ENCODE measurements at regions not wholly inside any gene's neighbourhood (a gene's known extent, or its start where the extent isn't known, plus 50 kb on each side); places are given as distances from the start of the nearest gene placed in this dataset.
"Not testable (repeated sequence)": the region's sequence is repeated elsewhere in the genome, so short reads cannot be mapped to it uniquely, and the experiment has no call there.

GRCh38 chr3:75914741-75915140, 129.4 kb upstream of the ZNF717 start:
- not testable (repeated sequence) for TF ChIP-seq ATF2 (IDR thresholded peaks at IDR 0.05; ENCODE audit: low read length); CTCF (IDR thresholded peaks at IDR 0.05; ENCODE audit: control extremely low read depth in 1 of 3, insufficient read depth in 1 of 3, low read depth in 1 of 3, low read length in 3 of 3); POLR2AphosphoS5 (IDR thresholded peaks at IDR 0.05; ENCODE audit: low read depth, low read length); RFX5 (IDR thresholded peaks at IDR 0.05; ENCODE audit: borderline replicate concordance, low read depth, low read length); POLR2A (IDR thresholded peaks at IDR 0.05; ENCODE audit: control extremely low read depth in 1 of 2, low read depth in 2 of 2, low read length in 2 of 2); SIN3A (conservative IDR thresholded peaks at IDR 0.05 in 1 of 2, IDR thresholded peaks at IDR 0.05 in 1 of 2; ENCODE audit: low read depth in 1 of 2, low read length in 2 of 2); E2F6 (IDR thresholded peaks at IDR 0.05); HDAC6 (IDR thresholded peaks at IDR 0.05; ENCODE audit: low read depth, low read length); BACH1 (IDR thresholded peaks at IDR 0.05; ENCODE audit: low read length); JUND (IDR thresholded peaks at IDR 0.05; ENCODE audit: low read length); JUN (IDR thresholded peaks at IDR 0.05; ENCODE audit: low read depth, low read length); EP300 (IDR thresholded peaks at IDR 0.05; ENCODE audit: borderline replicate concordance in 1 of 2, low read depth in 2 of 2, low read length in 2 of 2); MAFK (IDR thresholded peaks at IDR 0.05; ENCODE audit: low read depth, low read length); TEAD4 (IDR thresholded peaks at IDR 0.05; ENCODE audit: low read depth, low read length)

Measured in H1 (cell line).